MM.1S (cell line): ENCODE measurements at regions not wholly inside any gene's neighbourhood (a gene's known extent, or its start where the extent isn't known, plus 50 kb on each side); places are given as distances from the start of the nearest gene placed in this dataset.
"Not testable (repeated sequence)": the region's sequence is repeated elsewhere in the genome, so short reads cannot be mapped to it uniquely, and the experiment has no call there.

Source experiments
- EZH2 ChIP-seq: fragments of 300-600 bp; sonication (generic); optimal IDR thresholded peaks from 2 replicates; pipeline ENCODE3; 2017; ENCODE audit warnings: low read depth, mild to moderate bottlenecking, antibody characterized with exemption, low read length, mixed read lengths
- TF ChIP-seq, protein P1 (sequence below): fragments of 300-600 bp; sonication (generic); IDR thresholded peaks from 2 replicates; pipeline ENCODE4 v1.5.1; 2016; ENCODE audit warnings: antibody characterized with exemption, low read length, mixed read lengths

DNA sequence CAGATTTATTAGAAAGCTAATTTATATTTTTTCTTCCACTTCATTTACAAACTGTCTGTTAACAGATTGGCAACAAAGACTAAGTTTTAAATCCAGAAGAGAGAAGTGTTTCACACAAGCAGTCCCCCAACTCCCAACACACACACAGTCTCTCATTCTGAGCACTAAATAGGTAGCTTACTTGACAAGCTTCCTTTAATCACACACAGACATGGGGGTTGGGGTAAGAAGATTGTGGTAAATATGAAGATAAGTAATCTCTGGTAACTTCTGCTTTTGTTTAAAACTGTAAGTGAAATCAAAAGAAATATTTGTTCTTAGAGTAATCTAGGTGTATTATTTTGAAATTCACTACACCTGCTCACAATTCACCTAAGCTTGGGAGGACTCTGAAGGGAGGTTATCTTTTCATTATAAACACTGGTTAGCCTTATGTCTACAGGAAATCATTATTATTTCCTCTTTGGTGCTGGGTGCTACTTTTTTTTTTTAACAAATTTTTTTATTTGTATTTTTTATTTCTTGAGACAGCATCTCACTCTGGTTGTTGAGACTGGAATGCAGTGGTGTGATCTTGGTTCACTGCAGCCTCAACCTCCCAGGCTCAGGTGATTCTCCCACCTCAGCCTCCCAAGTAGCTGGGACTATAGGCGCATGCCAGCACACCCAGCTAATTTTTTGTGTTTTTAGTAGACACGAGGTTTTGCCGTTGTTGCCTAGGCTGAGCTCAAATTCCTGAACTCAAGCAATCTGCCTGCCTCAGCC, 82.1 kb upstream of the ATP12A start:
- TF ChIP-seq EZH2, result not testable (repeated sequence)
- TF ChIP-seq, protein P1, sequence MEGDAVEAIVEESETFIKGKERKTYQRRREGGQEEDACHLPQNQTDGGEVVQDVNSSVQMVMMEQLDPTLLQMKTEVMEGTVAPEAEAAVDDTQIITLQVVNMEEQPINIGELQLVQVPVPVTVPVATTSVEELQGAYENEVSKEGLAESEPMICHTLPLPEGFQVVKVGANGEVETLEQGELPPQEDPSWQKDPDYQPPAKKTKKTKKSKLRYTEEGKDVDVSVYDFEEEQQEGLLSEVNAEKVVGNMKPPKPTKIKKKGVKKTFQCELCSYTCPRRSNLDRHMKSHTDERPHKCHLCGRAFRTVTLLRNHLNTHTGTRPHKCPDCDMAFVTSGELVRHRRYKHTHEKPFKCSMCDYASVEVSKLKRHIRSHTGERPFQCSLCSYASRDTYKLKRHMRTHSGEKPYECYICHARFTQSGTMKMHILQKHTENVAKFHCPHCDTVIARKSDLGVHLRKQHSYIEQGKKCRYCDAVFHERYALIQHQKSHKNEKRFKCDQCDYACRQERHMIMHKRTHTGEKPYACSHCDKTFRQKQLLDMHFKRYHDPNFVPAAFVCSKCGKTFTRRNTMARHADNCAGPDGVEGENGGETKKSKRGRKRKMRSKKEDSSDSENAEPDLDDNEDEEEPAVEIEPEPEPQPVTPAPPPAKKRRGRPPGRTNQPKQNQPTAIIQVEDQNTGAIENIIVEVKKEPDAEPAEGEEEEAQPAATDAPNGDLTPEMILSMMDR, result not testable (repeated sequence)
